ENCODE measurements at regions not wholly inside any gene's neighbourhood (a gene's known extent, or its start where the extent isn't known, plus 50 kb on each side); places are given as distances from the start of the nearest gene placed in this dataset.
"Not testable (repeated sequence)": the region's sequence is repeated elsewhere in the genome, so short reads cannot be mapped to it uniquely, and the experiment has no call there.

GRCh38 chr9:80690349-80690939, 998.9 kb downstream of the TLE1 start:
- DNase-seq, result no peak

GRCh38 chr9:80679916-80680315, 1009.4 kb downstream of the TLE1 start:
- no peak for DNase-seq

- no peak for DNase-seq
These were observed 1010.4 kb downstream of the TLE1 start for GRCh38 chr9:80678906-80679305.

- DNase-seq, result no peak
These were observed 1015.9 kb downstream of the TLE1 start for GRCh38 chr9:80673496-80673895.

GRCh38 chr9:80665479-80665878, 1023.9 kb downstream of the TLE1 start:
- DNase-seq, result no peak

- DNase-seq, result no peak
These were observed 1024.8 kb downstream of the TLE1 start for GRCh38 chr9:80664327-80665210.

- not testable (repeated sequence) for DNase-seq
These were observed 1029.6 kb downstream of the TLE1 start for GRCh38 chr9:80659751-80660150.

- DNase-seq, result no peak
These were observed 1038.3 kb downstream of the TLE1 start for GRCh38 chr9:80651044-80651443.

GRCh38 chr9:80649496-80649895, 1039.9 kb downstream of the TLE1 start:
- DNase-seq, result no peak

- no peak for DNase-seq
These were observed 1040.3 kb downstream of the TLE1 start for GRCh38 chr9:80649001-80649420.

- no peak for DNase-seq
These were observed 1041.0 kb downstream of the TLE1 start for GRCh38 chr9:80648336-80648735.

GRCh38 chr9:80646211-80646610, 1043.1 kb downstream of the TLE1 start:
- DNase-seq, result no peak

GRCh38 chr9:80644044-80644443, 1045.3 kb downstream of the TLE1 start:
- DNase-seq, result peak in 1 of 2 experiments; percentile 5

- DNase-seq, result no peak
These were observed 1054.3 kb downstream of the TLE1 start for GRCh38 chr9:80635065-80635464.

- DNase-seq, result no peak
These were observed 1057.3 kb downstream of the TLE1 start for GRCh38 chr9:80632041-80632440.

GRCh38 chr9:80622508-80622907, 1050.7 kb downstream of the TLE4 start:
- no peak for DNase-seq

GRCh38 chr9:80619356-80619755, 1047.6 kb downstream of the TLE4 start:
- DNase-seq, result no peak

GRCh38 chr9:80615964-80616363, 1044.2 kb downstream of the TLE4 start:
- DNase-seq, result no peak

GRCh38 chr9:80605793-80606192, 1034.0 kb downstream of the TLE4 start:
- DNase-seq, result no peak

- peak in 1 of 2 experiments; percentile 3 for DNase-seq
These were observed 1033.4 kb downstream of the TLE4 start for GRCh38 chr9:80605129-80605528.

- DNase-seq, result no peak
These were observed 1030.5 kb downstream of the TLE4 start for GRCh38 chr9:80602291-80602690.

- DNase-seq, result no peak
These were observed 1024.8 kb downstream of the TLE4 start for GRCh38 chr9:80596579-80596978.

GRCh38 chr9:80595192-80595591, 1023.4 kb downstream of the TLE4 start:
- no peak for DNase-seq

- DNase-seq, result no peak
These were observed 1020.6 kb downstream of the TLE4 start for GRCh38 chr9:80592413-80592812.

Data from SHP77 (cell line).